GM03348 (cell line): ENCODE measurements at regions not wholly inside any gene's neighbourhood (a gene's known extent, or its start where the extent isn't known, plus 50 kb on each side); places are given as distances from the start of the nearest gene placed in this dataset.
"Not testable (repeated sequence)": the region's sequence is repeated elsewhere in the genome, so short reads cannot be mapped to it uniquely, and the experiment has no call there.

Experiments used
- DNase-seq: peaks from one replicate; pipeline ENCODE4 v3.0.0; 2012; ENCODE audit warnings: low spot score

DNA sequence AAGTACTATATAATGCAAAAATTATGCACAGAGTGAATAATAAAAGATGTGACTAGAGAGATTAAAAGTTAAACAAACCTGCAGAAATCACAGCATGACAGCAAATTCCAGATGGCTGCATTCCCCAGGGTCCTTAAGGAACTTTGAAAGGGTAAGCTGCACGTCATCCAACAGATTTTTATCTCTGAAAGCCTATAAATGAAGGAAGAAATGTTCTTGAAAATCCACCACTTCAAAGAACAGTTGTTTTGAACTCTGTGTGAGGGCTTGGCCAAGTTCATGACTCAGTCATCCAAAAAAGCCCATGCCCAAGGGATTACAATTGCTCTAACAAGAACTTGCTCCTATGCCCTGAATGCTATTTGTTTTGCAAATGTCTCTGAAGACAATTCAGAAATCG lies 603.6 kb downstream of the PLOD2 start:
- no peak for DNase-seq

DNA sequence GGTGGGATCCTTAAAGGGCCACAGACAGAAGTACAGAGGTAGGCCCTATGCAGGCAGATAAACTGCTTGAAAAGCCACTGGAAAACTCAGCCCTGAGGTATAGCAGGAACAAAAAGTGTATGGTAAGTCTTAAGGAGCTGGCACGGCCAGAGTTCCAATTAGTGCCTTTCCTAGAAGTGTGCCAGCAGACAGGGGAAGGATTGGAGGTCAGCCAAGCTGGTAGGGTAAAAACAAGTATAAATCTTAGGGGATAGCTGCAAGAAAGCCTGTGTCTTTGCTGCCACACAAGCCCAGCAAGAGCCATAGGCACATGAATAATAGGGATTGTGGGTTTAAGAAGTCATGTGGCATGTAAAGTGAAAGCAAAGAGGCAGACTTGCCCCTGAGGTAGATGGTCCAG lies 582.5 kb downstream of the PLOD2 start:
- no peak for DNase-seq

DNA sequence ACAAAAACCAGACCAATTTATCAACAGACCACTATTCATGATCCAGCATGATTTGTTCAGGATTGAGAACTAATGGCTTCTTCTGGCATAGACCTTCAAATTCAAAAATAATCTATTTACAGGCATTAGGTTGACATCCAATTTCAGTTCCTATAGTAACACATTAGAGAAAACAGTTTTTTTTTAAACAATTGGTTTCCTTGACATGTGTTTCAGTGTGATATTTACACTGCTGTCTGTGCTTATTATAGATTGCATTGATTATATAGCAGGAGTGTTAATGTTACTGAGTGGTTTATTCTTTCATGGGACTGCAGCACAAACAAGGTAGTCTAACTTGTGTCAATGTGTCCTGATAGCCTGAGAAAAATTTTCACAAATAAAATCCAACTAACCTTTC lies 579.3 kb downstream of the PLOD2 start:
- DNase-seq, result no peak

DNA sequence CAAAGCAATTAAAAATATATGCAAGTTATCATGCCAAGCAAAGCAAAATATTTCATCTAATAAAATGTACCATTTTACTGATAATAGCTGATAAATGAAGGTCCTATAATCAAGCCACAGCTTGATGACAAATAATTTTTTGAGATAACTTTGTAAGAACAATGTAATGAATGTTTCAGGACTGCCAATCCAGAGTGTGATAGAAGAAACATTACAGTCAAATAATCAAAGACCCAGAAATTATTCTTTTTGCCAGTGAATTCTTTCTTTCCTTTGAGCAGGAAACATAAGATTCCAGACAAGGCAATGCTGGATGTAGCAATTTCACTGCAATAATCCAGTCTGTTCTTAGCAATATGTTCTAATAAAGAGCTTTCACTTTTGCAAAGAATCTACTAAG lies 556.1 kb downstream of the PLOD2 start:
- no peak for DNase-seq

DNA sequence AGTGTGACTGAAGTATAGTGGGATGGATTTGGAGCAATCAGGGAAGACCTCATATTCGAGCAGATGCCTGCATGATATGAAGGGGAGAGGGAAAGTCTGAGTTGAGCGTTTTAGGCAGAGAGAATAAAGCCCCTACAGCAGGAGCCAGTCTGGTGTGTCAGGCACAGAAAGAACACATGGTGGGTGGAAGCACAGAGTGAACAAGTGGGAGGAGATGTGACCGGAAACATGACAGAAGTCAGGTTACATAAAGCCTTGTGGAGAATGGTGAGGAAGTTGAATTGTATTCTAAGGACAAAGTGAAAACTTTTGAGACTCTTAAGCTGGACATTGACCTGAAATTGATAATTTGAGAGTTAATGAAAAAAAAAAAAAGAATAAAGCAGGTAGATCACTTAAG lies 541.0 kb downstream of the PLOD2 start:
- DNase-seq, result no peak

DNA sequence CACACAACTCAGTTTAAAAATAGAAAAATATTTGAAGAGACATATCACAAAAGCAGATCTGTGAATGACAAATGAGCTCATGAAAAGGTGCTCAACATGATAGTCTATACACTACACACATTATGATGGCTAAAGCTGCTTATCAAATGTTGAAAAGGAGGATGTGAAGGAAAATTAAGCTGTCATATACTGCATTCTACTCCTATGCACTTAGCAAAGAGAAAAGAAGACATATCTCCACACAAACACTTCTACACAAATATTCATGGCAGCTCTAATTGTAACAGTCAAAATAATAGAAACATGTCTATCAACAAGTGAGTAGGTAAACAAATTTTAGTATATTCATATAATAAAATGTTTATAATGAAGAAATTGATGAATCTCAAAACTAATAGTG lies 540.5 kb downstream of the PLOD2 start:
- DNase-seq, result no peak

DNA sequence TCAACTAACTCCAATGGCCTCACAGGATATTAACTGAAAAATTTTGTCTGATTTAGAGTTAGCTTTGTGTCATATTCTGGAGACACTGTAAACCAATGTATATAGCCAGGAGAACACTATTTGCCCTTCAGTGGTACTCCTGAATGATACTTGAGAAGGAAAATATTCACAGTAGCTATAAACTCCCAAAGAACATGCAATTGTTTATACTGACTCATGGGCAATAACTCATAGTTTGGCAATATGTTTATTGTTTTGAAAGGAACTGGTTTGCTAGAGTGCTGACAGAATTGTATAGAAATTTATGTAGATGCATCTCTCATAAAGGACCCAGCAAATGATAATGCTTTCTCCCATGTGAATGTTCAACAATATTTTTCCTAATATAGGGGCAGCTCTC lies 537.6 kb downstream of the PLOD2 start:
- no peak for DNase-seq

DNA sequence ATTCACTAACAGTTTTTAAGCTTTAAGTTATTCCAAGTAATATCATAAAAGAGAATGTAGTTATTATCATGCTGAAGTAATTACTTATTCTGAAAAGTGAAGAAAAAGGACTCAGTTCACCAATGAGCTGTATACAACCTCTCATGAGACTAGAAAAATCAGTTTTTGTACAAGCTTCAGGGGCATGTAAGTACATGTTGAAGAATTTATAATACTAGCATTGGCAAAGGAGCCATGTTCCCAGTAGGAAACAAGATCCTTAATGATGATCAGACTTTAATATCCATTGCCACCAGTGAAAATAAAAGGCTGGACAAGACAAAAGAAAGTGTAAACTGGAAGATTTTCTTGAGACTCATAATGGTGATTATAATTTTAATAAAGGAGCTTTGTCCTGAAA lies 532.8 kb downstream of the PLOD2 start:
- DNase-seq, result no peak

DNA sequence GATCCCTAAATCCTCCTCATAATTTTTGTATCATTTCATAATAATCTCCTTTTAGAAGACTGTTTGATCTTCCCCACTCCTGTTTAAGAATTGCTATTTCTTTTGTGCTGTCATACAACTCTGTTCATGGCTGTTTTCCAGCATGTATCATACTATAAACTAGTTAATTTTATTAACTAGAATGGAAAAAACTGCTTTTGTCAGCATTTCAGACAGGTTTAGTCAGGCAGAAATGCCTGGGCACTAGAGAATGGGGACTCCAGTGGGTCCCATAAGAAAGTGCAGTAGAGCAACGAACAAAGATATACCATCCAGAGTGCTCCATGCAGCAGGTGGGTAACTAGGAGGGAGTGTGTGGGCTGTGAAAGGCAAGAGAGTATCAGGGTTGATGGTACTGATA lies 523.9 kb downstream of the PLOD2 start:
- no peak for DNase-seq

DNA sequence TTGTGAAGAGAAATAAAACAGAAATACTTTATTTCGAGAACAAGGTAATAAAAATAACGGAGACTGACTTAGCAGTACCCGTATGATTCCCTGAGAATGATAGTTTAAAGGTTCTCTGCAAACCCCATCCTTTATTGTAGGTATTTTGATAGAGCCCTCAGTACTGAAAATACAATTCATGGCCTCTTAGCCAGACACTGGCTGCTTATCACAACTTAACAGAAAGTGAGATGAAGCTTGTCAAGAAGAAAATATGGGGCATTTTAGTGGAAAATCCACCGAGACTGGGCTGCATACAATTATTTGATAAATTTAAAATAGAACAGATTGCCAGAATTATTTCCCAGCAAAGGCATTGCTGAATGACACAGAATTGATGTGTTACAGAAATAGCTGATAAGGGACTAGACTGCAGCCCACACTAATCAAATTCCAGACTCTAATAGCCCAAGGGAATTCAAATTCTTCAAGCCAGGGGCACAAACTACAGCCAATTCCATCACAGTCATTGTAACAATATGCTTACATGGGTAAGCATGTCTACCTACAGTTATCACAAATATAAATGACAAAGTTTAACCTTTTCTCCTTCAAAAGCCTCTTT lies 521.9 kb downstream of the PLOD2 start:
- DNase-seq, result no peak

DNA sequence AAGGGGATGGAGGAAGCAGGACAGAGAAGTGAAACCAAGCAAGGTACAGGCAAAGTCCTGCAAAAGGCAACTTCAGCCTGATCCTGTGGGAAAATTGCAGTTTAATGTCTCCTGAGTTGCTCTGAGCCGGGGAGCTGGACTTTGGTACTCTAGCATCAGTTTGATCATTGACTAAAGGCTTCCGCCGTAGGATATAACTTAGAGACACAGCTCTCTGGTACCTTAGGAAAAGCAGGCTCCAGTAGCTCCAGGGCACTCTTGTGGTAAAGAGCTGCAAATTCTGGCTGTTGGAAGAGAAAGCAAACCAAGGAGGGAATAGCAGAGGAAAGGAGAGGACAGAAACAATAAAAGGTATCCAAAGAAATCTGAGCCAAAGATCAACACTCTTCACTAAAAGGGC lies 521.1 kb downstream of the PLOD2 start:
- no peak for DNase-seq

DNA sequence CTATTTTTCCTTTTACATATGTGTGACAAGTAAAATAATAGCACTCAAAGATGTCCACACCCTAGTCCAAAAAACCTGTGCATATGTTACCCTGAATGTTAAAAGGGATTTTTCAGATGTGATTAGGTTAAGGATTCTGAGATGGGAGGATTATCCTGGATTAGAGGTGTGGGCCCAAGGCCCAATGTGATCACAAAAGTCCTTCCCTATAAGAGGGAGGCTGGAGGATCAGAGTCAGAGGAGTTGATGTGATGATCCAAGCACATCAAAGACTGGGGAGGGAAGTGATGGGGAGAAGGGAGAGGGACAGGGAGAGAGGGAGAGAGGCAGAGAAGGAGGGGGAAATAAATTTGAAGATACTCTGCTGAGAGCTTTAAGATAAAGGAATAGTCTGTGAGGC lies 512.6 kb downstream of the PLOD2 start:
- DNase-seq, result no peak

DNA sequence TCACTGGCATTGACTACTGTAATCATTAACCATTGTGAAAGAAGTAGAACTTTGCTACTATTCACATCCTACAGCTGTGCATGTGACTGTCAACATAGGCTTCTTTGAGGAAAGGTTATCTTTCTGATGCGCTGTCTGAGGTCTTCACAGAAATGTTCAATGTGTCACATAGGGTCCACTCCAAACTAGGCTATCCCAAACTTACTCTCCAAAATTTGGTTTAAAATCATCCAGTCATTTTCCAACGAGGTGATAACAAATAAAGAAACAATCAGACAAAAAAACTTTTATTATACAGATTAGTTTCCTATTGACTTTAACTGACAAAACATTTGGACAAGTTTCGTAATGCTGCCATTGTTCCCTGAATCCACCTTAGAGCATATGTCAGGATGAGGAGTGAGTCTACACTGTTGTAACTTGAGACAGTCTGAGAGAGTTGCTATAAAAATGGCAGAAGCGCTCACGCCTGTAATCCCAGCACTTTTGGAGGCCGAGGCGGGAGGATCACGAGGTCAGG lies 511.6 kb downstream of the PLOD2 start:
- DNase-seq, result no peak

DNA sequence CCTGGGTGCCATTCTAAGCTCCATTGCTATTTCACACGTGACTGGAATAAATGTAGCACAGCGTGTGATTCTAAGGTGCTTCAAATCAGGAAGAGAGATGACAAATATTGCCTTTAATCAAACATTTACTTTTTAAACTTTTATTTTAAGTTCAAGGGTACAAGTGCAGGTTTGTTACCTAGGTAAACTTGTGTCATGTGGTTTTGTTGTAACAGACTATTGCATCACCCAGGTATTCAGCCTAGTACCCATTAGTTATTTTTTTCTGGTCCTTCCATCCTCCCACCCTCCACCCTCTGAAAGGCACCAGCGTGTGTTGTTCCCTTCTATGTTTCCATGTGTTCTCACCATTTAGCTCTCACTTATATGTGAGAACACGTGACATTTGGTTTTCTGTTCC lies 510.8 kb downstream of the PLOD2 start:
- DNase-seq, result no peak

DNA sequence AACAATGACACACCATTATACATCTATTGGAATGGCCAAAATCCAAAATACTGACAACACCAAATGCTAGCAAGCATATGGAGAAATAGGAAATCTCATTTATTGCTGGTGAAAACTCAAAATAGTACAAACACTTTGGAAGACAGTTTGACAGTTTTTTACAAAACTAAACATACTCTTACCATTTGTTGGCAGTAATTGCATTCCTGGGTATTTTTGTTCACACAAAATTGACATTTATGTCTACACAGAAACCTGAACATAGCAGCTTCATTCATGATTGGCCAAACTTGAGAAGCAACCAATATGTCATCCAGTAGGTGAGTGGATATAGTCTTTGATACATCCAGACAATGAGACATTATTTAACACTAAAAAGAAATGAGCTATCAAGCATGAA lies 489.9 kb downstream of the PLOD2 start:
- no peak for DNase-seq

DNA sequence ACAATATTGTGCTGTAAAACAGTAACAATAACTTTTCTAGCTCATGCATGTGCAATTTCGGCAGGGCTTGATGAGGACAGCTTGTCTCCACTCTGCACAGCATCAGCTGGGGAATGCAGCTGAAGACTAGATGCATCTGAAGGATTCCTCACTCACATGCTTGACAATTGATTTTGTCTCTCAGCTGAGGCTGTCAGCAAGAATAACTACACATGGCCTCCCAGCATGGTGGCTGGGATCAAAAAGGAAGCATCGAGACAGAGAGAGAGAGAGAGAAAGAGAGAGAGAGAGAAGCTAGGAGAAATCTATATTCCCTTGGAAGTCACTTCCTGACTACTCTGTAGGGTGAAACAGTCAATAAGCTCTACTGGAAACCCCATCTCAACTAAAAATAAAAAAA lies 487.1 kb downstream of the PLOD2 start:
- no peak for DNase-seq

DNA sequence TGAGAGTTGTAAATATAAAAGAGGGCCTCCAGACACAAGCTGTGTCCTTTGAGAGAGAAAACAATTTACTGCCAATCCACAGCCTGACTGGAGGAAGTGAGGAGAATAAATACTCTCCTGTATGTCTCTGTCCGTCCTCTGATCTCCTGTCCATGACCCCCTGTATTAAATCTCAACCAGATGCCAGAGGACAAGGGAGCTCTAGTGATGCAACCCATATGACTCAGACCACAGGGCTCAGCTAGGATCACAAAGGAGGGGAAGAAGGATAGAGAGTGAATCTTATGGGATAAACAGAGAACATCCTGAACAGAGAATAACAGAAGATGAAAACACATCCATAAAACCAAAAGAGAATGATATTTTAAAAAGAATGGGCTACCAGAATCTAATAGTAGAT lies 482.6 kb downstream of the PLOD2 start:
- DNase-seq, result no peak

DNA sequence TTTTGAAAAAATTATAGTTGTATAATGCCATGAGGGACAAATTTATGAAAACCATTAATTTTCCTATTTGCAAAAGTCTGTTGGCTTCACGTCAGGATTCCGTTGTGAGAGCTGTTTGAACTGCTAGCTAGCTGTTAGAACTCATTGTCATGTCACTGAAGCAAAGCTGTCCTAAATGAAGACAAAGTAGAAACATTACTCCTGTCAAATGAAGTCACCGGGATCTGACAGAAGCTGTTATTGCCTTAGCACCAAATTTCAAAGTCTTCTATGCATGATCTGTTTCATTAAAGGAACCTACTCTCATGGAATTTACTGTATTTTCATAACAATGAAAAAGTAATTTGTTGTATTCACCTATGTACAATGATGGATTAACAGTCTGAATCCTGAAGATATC lies 479.8 kb downstream of the PLOD2 start:
- DNase-seq, result no peak

DNA sequence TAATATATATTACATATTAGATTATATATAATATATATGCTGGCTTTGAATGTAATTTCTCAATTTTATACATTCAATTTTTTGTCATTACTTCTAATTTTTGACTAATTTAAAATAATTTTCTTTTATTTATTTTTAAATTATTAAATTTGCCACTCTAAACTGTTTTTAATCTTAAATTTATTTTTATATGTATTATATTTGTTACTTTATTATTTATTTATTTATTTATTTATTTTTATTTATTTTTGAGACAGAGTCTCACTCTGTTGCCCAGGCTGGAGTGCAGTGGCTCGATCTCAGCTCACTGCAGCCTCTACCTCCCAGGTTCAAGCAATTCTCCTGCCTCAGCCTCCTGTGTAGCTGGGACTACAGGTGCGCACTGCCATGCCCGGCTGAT lies 473.0 kb downstream of the PLOD2 start:
- not testable (repeated sequence) for DNase-seq

DNA sequence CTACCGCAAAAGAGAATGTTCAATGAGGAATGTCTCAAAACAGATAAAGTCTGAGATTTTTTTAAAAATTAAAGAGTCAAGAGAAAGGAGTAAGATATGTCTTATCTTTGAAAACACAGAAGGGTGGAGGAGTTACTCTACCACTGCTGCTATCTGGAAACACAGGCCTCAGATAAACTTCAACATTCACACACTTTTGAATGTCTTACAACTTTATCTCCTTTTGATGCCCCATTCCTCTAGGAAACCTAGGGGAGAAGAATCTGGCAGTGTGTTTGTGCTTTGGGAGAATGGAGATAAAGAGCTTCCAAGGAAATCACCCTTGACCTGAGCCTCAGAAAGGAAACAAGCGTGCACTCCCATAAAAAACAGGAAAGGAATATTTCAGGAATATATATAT lies 468.2 kb downstream of the PLOD2 start:
- no peak for DNase-seq

DNA sequence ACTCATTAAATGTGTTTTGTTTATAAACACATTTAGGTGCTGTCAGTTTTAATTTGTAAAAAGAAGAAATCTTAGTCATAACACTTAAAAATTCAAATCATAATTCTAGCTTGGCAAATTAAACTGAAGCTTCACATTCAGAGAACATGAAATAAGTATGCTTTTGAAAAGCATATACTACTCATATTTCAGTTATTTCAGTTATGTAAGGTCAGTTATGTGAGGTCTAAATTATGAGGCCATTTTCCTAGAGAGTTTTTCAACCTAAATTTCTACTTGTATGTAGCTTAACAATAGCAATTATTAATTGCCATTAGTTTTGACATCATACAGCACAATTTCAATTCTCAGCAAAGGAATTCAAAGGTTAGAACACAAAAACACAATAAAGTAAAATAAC lies 465.0 kb downstream of the PLOD2 start:
- no peak for DNase-seq

DNA sequence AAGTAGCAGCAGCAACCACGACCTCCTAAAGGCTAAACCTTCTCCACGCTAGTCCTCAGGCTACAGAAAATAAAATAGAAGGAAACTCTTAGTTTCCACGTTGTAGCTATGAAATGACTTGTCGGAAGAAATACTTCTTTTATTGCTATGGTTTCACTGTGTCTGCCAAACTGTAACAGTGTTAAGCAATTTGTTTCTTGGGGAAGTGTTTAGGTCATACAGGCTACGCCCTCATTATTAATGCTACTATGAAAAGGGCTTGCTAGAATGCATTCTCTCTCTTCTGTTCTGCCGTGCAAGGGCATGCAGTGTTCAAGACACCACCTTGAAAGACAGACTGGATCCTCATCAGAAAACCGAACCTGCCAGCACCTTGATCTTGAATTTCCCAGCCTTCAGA lies 462.7 kb downstream of the PLOD2 start:
- no peak for DNase-seq

DNA sequence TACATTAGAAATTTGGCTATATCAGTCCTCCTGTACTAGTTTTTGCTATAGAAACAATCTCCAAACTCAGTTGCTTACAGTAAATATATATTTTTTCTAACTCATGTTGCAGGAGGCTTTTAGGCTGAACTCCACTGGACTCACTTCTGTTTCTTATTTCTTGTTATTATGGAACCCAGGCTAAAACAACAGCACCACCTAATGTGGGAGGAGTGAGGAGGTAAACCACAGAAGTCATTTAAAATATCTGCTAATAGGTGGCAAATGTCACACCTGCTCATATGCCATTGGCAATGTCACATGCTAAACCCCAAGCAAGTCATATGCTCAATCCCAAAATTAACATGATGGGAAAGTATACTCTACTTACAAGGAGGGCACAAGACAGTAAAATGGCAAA lies 462.2 kb downstream of the PLOD2 start:
- no peak for DNase-seq

DNA sequence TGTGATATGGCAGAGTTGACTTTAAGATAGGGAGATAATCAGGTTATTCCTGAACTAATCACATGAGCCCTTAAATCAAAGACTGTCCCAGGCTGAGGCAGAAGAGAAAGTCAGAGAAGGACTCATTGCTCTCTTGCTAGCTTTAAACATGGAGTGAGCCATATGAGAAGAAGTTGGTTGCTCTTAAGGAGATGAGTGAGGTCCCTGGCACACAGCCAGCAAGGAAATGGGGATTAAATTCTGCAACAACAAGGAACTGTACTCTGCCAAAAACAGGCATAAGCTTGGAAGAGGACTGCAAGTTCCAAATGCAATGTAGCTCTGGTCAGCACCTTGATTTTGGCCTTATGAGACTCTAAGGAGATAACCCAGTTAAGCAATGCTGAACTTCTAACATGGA lies 457.0 kb downstream of the PLOD2 start:
- no peak for DNase-seq

DNA sequence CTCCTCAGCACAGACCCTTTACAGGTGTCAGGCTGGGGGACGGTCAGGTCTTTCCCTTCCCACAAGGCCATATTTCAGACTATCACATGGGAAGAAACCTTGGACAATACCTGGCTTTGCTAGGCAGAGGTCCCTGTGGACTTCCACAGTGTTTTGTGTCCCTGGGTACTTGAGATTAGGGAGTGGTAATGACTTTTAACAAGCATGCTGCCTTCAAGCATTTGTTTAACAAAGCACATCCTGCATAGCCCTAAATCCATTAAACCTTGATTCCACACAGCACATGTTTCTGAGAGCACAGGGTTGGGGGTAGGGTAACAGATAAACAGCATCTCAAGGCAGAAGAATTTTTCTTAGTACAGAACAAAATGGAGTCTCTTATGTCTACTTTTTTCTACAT lies 451.2 kb downstream of the PLOD2 start:
- DNase-seq, result not testable (repeated sequence)
